ENCODE measurements at regions not wholly inside any gene's neighbourhood (a gene's known extent, or its start where the extent isn't known, plus 50 kb on each side); places are given as distances from the start of the nearest gene placed in this dataset.

DNA sequence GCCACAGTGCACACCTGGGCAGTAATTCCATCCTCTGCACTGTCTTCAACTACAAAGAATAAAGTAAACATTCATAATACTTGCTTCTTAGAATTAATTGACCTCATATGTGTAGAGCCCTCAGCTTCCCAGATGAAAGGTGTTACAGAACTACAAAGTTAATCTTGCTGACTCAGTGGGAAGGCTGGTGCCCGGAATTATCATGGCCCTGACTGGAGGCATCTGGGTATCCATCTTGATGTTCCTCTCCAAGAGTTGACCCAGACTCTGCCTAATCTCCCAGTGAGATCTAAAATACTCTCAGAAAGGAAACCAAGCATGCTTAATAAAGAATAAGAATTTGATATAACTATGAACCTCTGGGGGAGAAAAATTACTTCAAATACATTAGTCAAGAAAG lies 147.0 kb upstream of the ARID2 start:
- no peaks in the 10 kb centered on the region for H3K4me1 ChIP-seq
- H3K27me3 ChIP-seq, result no peaks in the 10 kb centered on the region
- H3K36me3 ChIP-seq, result no peaks in the 10 kb centered on the region
- H3K4me3 ChIP-seq, result no peak overlapping the region
- TF ChIP-seq EP300 (IDR thresholded peaks at IDR 0.05) (no peak), POLR2A (IDR thresholded peaks at IDR 0.05) (no peak)
- TF ChIP-seq, protein P1, sequence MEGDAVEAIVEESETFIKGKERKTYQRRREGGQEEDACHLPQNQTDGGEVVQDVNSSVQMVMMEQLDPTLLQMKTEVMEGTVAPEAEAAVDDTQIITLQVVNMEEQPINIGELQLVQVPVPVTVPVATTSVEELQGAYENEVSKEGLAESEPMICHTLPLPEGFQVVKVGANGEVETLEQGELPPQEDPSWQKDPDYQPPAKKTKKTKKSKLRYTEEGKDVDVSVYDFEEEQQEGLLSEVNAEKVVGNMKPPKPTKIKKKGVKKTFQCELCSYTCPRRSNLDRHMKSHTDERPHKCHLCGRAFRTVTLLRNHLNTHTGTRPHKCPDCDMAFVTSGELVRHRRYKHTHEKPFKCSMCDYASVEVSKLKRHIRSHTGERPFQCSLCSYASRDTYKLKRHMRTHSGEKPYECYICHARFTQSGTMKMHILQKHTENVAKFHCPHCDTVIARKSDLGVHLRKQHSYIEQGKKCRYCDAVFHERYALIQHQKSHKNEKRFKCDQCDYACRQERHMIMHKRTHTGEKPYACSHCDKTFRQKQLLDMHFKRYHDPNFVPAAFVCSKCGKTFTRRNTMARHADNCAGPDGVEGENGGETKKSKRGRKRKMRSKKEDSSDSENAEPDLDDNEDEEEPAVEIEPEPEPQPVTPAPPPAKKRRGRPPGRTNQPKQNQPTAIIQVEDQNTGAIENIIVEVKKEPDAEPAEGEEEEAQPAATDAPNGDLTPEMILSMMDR (IDR thresholded peaks at IDR 0.05), result no peak
- DNase-seq (ENCODE audit: low spot score in 2 of 2), result no peak
- 54 to 83% methylated on average over 1 of the region's 1 CpG for WGBS, 2 donors
- H3K9me3 ChIP-seq, result peaks cover 0 to 6% (median 0%) of the 10 kb centered on the region in 4 donors
- no peak overlapping the region for H3K27ac ChIP-seq

DNA sequence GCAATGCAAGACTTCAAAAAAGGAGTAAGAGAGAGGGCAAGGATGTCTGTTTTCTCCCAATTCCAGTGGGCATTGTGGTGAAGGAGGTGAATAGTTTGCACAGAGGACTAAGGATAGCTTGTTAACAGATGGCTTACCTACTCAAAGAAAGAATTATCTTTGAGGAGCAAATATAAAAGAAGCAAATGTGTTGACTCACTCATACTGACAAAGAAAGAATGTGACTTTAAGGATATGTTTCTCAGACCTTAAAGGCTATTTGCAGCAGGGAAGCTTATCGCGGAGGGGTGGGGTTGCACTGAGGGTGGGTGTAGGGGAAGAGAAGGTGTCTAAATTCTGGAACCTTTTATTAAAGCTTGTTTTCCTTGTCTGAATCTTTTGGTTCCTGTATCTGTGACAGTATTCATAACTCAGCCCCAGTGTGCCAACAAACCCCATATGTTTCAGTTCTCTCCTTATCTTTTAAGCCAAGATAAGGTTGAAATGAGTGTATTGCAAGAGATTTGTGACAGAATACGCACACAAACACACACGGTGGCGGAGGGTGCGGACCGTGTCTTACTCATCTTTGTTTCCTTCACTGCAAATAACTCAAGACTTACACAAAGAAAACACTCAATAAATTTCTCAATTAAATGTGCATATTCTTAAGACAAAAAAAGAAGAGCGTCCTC lies 146.4 kb upstream of the ARID2 start:
- no peaks in the 10 kb centered on the region for H3K4me1 ChIP-seq
- 64 to 69% methylated on average over 8 of the region's 8 CpGs for WGBS, 2 donors
- DNase-seq (ENCODE audit: low spot score in 2 of 2), result no peak
- TF ChIP-seq EP300 (IDR thresholded peaks at IDR 0.05) (no peak), POLR2A (IDR thresholded peaks at IDR 0.05) (no peak)
- TF ChIP-seq, protein P1 (IDR thresholded peaks at IDR 0.05), result no peak
- no peak overlapping the region for H3K27ac ChIP-seq
- peaks cover 0 to 6% (median 0%) of the 10 kb centered on the region in 4 donors for H3K9me3 ChIP-seq
- no peak overlapping the region for H3K4me3 ChIP-seq
- no peaks in the 10 kb centered on the region for H3K36me3 ChIP-seq
- no peaks in the 10 kb centered on the region for H3K27me3 ChIP-seq

DNA sequence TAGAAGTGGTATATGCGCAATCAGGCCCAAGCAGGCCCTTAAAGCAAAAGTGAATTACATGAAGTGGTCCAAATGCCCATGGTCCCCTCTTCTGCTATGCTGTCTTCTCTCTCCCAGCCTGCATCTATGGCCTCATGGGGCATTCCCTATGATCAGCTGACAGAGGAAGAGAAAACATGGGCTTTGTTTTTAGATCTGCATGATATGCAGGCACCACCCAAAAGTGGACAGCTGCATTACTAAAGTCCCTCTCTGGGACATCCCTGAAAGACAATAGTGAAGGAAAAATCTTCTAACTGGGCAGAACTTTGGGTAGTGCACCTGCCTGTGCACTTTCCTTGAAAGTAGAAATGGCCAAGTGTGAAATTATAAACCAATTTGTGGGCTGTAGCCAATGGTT lies 145.2 kb upstream of the ARID2 start:
- no peak overlapping the region for H3K4me3 ChIP-seq
- H3K36me3 ChIP-seq, result no peaks in the 10 kb centered on the region
- DNase-seq (ENCODE audit: low spot score in 2 of 2), result no peak
- H3K9me3 ChIP-seq, result peaks cover 0 to 6% (median 0%) of the 10 kb centered on the region in 4 donors
- no peaks in the 10 kb centered on the region for H3K4me1 ChIP-seq
- H3K27ac ChIP-seq, result no peak overlapping the region
- WGBS, 2 donors, result 100% methylated on average over 1 of the region's 1 CpG
- H3K27me3 ChIP-seq, result no peaks in the 10 kb centered on the region
- no peak for TF ChIP-seq POLR2A (IDR thresholded peaks at IDR 0.05)

DNA sequence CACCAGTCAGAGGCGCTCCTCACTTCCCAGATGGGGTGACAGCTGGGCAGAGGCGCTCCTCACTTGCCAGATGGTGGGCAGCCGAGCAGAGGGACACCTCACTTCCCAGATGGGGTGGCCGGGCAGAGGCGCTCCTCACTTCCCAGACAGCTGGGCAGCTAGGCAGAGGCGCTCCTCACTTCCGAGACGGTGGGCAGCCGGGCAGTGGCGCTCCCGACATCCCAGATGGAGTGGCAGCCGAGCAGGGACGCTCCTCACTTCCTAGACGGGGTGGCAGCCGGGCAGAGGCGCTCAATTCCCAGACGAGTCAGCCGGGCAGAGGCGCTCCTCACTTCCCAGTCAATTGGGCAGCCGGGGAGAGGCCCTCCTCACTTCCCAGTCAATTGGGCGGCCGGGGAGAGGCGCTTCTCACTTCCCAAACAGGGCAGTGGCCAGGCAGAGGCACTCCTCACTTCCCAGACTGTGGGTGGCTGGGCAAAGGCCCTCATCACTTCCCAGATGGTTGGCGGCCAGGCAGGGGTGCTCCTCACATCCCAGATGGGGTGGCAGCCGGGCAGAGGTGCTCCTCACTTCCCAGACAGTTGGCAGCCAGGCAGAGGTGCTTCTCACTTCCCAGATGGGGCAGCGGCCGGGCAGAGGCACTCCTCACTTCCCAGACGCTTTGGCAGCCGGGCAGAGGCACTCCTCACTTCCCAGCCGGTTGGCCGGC lies 143.8 kb upstream of the ARID2 start:
- DNase-seq (ENCODE audit: low spot score in 2 of 2), result no peak
- 91 to 93% methylated on average over 12 to 29 of the region's 31 CpGs for WGBS, 2 donors

DNA sequence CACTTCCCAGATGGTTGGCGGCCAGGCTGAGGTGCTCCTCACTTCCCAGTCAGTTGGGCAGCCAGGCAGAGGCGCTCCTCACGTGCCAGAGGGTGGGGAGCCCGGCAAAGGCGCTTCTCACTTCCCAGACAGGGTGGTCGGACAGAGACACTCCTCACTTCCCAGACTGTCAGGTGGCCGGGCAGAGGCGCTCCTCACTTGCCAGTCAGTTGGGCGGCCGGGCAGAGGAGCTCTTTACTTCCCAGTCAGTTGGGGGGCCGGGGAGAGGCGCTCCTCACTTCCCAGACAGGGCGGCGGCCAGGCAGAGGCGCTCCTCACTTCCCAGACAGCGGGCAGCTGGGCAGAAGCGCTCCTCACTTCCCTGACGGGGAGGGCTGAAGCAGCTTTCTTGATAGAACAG lies 143.0 kb upstream of the ARID2 start:
- H3K4me3 ChIP-seq, result no peak overlapping the region
- no peaks in the 10 kb centered on the region for H3K4me1 ChIP-seq
- H3K36me3 ChIP-seq, result no peaks in the 10 kb centered on the region
- no peak for DNase-seq (ENCODE audit: low spot score in 2 of 2)
- WGBS, 2 donors, result 92% methylated on average over 10 to 18 of the region's 18 CpGs
- no peak for TF ChIP-seq EP300 (IDR thresholded peaks at IDR 0.05)
- H3K27me3 ChIP-seq, result no peaks in the 10 kb centered on the region
- H3K9me3 ChIP-seq, result peaks cover 0 to 6% (median 0%) of the 10 kb centered on the region in 4 donors
- no peak overlapping the region for H3K27ac ChIP-seq

More for the DNA sequence above, 143.8 kb upstream of the ARID2 start:
- TF ChIP-seq EP300 (IDR thresholded peaks at IDR 0.05) (no peak), POLR2A (IDR thresholded peaks at IDR 0.05) (no peak)
- TF ChIP-seq, protein P1 (IDR thresholded peaks at IDR 0.05), result no peak
- Histone ChIP-seq H3K4me3 (no peak overlapping the region), H3K27me3 (no peaks in the 10 kb centered on the region), H3K36me3 (no peaks in the 10 kb centered on the region), H3K9me3 (peaks cover 0 to 6% (median 0%) of the 10 kb centered on the region in 4 donors), H3K27ac (no peak overlapping the region), H3K4me1 (no peaks in the 10 kb centered on the region)

DNA sequence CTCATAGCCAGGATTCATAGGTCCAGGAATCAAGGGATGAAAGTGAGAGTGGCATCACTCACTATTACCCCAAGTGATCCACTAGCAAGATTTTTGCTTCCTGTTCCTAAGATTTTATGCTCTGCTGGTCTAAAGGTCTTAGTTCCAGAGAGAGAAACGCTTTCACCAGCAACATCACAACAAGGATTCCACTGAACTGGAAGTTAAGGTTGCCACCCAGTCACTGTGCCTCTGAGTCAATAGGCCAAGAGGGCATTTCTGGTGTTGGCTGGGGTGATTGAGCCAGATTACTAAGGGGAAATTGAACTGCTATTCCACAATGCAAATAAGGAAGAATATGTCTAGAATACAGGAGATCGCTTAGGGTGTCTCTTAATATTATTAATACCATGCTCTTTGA lies 142.5 kb upstream of the ARID2 start:
- TF ChIP-seq POLR2A (IDR thresholded peaks at IDR 0.05) (no peak), EP300 (IDR thresholded peaks at IDR 0.05) (no peak)
- TF ChIP-seq, protein P1 (IDR thresholded peaks at IDR 0.05), result no peak
- no peak for DNase-seq (ENCODE audit: low spot score in 2 of 2)
- WGBS, 2 donors, result 81 to 88% methylated on average over 2 of the region's 2 CpGs

More for the DNA sequence above, 142.5 kb upstream of the ARID2 start:
- H3K36me3 ChIP-seq, result no peaks in the 10 kb centered on the region
- no peaks in the 10 kb centered on the region for H3K4me1 ChIP-seq
- no peaks in the 10 kb centered on the region for H3K27me3 ChIP-seq
- no peak overlapping the region for H3K4me3 ChIP-seq
- H3K9me3 ChIP-seq, result peaks cover 0 to 6% (median 0%) of the 10 kb centered on the region in 4 donors
- H3K27ac ChIP-seq, result peak overlapping the region in 1 of 4 donors; percentile 7

Measured in tibial nerve (tissue), 4 donors.